ENCODE measurements at regions not wholly inside any gene's neighbourhood (a gene's known extent, or its start where the extent isn't known, plus 50 kb on each side); places are given as distances from the start of the nearest gene placed in this dataset.

GRCh38 chr1:87913361-87913760, 584.7 kb downstream of the LMO4 start:
- no peak for TF ChIP-seq CTCF (IDR thresholded peaks at IDR 0.05; ENCODE audit: insufficient read depth, low read length)
- no peak for TF ChIP-seq REST (IDR thresholded peaks at IDR 0.05; ENCODE audit: insufficient replicate concordance, low read depth)
- no peak for TF ChIP-seq POLR2AphosphoS5 (IDR thresholded peaks at IDR 0.05; ENCODE audit: low read depth)
- TF ChIP-seq SPI1 (IDR thresholded peaks at IDR 0.05; ENCODE audit: borderline replicate concordance, low read depth) = no peak

Measured in HL-60 (cell line).